GM21423 (cell line): ENCODE measurements at regions not wholly inside any gene's neighbourhood (a gene's known extent, or its start where the extent isn't known, plus 50 kb on each side); places are given as distances from the start of the nearest gene placed in this dataset.
"Not testable (repeated sequence)": the region's sequence is repeated elsewhere in the genome, so short reads cannot be mapped to it uniquely, and the experiment has no call there.

Source experiments
- ATAC-seq: cut with Tn5 transposase; IDR thresholded peaks from one replicate; pipeline ENCODE4 v1.9.1; 2021; ENCODE audit warnings: mild to moderate bottlenecking, moderate library complexity; ENCODE audit not compliant: unreplicated experiment

GRCh38 chr1:95582191-95582590, 348.2 kb downstream of the RWDD3 start:
- no peak for ATAC-seq

DNA sequence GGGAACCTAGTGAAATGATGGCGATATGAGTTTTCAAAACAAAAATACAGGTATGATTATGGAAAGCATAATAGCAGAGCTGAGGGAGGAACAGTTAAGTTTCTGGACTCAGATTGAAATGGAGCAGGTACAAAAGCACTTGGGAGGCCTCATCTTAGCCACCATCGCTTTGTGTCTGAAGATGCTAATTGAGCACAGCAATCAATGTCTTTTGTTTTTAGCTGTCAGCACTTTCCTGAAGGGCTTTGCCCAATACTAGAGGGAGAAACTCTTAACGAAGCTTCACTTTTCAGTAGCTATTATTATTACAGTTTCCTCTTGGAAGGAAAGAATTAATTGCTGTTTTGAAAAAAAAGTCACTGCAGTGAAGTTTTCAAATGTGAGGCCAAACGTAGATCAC, 348.7 kb downstream of the RWDD3 start:
- no peak for ATAC-seq

DNA sequence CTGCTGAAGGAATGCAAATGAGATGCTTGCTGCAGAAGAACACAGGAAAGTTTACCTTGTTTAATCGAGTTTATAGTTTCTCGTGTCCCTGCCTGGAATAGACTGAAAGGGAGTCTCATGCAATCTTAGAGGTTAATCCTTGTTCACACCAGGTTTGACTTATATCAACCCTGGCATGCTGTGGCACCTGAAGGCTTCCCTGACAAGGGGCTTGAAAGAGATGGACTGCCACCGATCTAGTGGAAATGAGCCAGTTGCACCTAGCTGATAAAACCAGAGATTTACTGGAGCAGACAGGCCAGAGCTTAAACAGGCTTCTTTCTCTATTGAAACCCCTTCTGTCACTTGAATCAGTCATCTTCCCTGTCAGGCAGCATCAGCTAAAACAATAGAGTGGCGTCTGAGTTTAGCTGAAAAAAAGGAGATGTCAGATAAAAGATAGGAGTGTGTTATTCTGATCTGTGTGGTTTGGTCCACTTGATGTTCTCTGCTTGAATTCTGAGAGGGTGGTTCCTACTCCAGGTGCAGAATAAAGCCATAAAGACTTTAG, 349.7 kb downstream of the RWDD3 start:
- ATAC-seq = no peak

DNA sequence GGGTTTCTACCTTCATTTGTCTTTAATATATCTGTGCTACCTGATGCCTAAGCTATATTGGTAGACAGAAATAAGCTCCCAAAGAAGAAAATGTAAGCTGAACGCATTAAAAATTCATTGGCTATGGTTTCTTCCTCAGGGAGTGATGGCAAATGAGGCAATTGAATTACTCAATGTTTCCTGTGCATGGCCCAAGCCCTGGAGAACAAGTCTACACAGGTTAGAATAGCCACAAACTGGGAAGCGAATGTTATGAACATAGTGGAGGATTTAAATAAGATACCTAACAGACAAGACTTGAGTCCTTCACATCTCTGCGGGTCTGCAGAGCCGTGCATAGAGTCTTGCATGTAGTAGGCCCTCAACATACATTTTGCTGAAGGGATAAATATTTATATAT, 350.3 kb downstream of the RWDD3 start:
- no peak for ATAC-seq

GRCh38 chr1:95604771-95605170, 370.8 kb downstream of the RWDD3 start:
- ATAC-seq = no peak

GRCh38 chr1:95614197-95614596, 380.2 kb downstream of the RWDD3 start:
- ATAC-seq = no peak

DNA sequence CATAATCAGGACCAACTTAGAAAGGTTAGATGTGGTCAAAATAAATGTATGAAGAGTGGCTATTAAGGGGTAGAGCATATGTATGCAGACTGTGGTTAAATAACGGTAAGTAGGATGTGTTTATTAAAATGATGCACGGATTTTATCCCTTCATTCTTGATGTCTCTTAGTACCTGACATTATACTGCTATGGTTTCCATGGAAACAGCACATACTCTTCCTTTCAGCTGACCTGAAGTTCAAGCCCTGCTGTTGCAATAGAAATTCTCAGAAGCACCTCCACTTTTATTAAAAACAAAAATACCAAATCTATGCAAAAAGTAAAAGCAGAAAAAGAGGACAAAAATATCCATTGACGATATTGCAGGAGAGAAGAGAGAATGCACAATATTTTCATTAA, 381.4 kb downstream of the RWDD3 start:
- no peak for ATAC-seq

GRCh38 chr1:95620076-95620475, 386.1 kb downstream of the RWDD3 start:
- no peak for ATAC-seq

- no peak for ATAC-seq
Observed at GRCh38 chr1:95622609-95623008, 388.6 kb downstream of the RWDD3 start.

- ATAC-seq = no peak
Observed at GRCh38 chr1:95625224-95625623, 391.2 kb downstream of the RWDD3 start.

- no peak for ATAC-seq
Observed at GRCh38 chr1:95627244-95627643, 393.2 kb downstream of the RWDD3 start.

GRCh38 chr1:95631695-95632094, 397.7 kb downstream of the RWDD3 start:
- ATAC-seq = no peak

DNA sequence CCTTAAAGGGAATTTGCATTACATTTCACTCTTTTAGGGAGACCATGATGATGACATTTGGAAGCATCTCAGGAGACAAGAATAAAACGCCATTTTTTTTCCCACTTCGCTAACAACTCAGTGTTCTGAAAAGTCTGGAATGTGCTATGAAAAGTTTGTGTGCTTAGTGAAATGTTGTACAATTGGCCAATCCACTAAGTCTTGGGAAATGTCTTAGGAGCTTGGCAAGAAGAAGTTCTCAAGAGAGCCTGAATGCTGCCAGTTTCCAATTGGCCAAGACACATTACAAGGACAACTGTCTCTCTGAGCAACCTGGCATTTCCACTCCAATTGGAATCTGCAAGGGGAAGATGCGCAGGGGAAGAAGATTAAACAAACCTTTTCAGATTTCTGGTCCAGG, 401.8 kb downstream of the RWDD3 start:
- no peak for ATAC-seq

DNA sequence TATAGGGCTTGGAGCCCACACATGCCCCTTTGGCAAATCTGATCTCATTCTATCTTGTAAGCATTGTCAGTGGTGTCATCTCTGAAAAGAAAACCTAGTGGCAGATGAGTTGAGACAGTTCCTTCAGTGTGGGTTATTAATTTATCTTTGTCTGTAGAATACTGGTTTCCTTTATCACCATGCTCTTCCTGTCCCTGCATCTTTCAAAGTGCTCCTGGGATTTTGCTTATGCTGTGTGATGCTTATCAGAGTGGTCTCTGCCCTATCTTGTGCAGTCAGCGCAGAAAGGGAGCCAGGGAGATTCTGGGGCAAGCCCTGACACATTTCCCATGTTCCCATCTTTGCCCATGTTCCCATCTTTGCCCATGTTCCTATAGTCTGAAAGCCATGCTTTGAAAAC, 402.9 kb downstream of the RWDD3 start:
- ATAC-seq = no peak

DNA sequence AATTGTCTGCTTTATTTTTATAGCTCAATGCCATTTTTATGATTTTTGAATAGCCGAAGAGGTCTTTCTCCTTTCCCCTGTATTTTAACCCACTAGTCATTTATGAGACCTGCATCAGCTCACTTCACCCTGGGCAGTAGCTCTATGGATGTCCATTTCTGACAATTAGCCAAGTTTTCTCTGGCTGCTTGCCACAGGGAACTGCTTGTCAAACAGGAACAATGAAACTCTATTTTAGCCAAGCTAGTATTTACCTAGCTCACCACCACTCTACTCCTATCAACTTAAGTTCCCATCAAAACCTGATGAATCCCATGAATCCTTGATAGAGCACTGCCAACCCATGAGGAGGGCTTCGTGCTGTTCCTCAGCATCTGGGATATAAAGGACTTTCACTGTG, 406.7 kb downstream of the RWDD3 start:
- ATAC-seq = no peak

GRCh38 chr1:95641386-95641785, 407.4 kb downstream of the RWDD3 start:
- no peak for ATAC-seq

DNA sequence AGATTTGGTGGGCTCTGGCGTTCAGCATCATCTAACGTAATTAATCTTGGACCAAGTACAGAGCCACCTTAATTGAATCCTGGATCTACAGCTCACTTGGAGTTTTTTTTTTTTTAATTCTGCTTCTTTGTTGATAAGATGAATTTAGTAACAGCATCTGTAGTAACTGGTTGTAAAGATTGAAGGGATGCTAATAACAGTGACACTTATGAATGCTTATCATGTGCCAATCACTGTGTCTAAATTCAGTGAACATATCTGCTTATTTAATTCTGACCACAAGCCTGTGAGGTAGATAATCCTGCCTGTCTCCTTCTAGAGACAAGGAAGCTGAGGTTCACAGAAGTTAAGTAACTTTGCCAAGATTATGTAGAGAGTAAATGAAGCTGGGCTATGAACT, 408.0 kb downstream of the RWDD3 start:
- ATAC-seq = no peak

DNA sequence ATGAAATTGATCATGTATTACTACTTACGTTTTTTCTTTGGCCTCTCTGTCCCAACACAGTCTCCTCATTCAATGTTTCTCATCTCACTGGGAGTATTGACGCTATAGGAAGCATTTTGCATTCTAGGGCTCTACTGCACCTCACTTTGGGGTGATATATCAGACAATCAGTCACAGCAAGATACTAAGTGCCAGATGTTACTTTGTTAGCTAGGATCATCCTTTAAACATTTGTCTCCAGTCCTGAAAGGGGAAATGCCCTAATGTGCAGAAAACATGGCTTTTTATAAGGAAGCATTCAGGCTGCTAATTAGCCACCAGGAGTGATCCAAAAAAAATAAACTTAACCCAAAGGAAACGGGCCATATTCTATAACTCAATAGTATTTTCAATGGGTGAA, 409.1 kb downstream of the RWDD3 start:
- no peak for ATAC-seq

DNA sequence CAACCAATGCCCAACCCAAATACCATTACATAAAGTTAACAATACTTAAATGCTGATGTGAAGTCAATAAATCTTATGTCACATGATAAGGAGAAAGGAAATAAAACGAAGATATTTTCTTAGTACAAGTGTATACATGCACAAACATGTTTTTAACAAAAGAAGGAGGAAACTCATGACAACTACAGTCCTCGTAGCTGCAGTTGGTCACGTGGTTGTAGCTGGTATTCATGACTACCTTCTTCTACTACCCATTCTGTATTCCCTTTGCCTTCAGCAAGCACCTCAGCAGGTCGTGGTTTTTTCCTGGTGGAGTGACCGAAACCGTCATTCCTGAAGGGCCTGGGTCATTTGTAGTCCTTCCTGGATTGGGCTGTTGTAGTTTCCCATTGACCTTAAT, 411.1 kb downstream of the RWDD3 start:
- not testable (repeated sequence) for ATAC-seq

DNA sequence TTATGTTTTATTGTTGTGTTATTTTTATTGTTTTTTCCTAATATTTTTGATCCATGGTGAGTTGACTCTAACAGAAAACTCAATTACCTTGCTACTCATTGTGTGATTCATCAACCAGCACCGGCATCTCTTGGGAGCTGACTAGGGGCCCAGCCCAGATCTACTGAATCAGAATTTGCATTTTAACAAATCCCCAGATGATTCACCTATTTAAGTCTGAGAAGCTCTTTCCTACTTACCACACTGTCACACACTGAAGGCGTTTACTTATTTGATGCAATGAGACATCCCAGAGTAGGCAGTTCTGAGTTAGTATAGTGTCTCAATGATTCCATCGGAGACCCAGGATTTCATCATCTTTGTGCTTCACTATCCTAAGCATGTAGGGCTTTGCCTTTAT, 416.6 kb downstream of the RWDD3 start:
- no peak for ATAC-seq

DNA sequence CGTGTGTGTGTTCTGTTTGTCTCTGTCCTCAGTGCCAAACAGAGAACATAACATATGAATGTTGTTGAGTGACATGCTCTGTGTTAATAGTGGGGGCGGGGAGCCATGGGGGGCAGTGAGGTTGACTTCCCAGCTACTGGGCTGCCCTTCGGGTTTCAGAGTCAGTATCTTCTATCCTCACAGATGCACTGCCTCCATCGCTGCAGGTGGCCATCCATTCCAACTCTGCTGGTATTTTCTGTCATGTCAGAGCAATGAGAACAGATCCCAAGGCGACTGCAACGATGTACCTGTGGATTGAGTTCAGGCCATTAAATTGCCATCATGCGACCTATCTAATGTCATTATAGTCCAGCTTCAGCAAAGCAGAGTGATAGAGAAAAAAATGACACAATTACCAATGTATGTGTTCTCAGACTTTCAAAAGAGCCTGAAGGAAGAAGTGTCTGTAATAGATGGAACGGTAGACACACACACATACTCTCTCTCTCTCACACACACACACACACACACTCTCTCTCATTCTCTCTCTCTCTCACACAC, 418.5 kb downstream of the RWDD3 start:
- ATAC-seq = no peak

DNA sequence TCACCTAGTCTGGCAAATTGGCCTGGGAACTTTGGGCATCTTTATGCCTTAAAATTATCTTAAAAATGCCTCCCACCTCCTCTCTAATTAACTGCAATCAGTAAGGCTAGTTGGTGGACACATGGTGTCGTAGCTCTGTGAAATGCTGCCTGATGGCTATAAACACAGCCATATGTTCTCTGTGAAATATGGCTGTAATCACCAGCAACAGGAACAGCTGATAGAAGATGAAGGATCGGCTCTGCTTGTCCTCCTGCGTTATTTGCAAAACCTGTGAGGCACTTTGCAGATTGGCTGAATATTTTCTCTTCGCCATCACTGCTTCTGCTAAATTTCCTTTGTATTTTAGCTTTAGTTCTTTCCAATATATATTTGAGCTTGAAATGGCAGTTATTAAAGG, 419.6 kb downstream of the RWDD3 start:
- no peak for ATAC-seq

GRCh38 chr1:95655321-95656020, 421.5 kb downstream of the RWDD3 start:
- no peak for ATAC-seq
